HUES6 (cell line): ENCODE measurements at regions not wholly inside any gene's neighbourhood (a gene's known extent, or its start where the extent isn't known, plus 50 kb on each side); places are given as distances from the start of the nearest gene placed in this dataset.

Experiments
- H3K27ac ChIP-seq: 2 replicates; pipeline ENCODE4 v1.7.0; 2013; ENCODE audit warnings: low read depth, mild to moderate bottlenecking, low read length, inconsistent platforms
- H3K27me3 ChIP-seq: 2 replicates; pipeline ENCODE4 v1.6.1; 2013; ENCODE audit warnings: low read length; ENCODE audit not compliant: control insufficient read depth, insufficient read depth
- H3K36me3 ChIP-seq: 2 replicates; pipeline ENCODE4 v1.6.1; 2013; ENCODE audit warnings: low read length; ENCODE audit not compliant: control insufficient read depth, insufficient read depth
- H3K4me1 ChIP-seq: 2 replicates; pipeline ENCODE4 v1.6.1; 2013; ENCODE audit warnings: low read length; ENCODE audit not compliant: control insufficient read depth, insufficient read depth
- H3K4me3 ChIP-seq: 2 replicates; pipeline ENCODE4 v1.5.1; 2013; ENCODE audit warnings: low read depth, low read length
- H3K9ac ChIP-seq: one replicate; pipeline ENCODE4 v1.6.1; 2013; ENCODE audit warnings: mild to moderate bottlenecking, low read length
- H3K9me3 ChIP-seq: 2 replicates; pipeline ENCODE4 v1.6.1; 2013; ENCODE audit warnings: low read depth, low read length; ENCODE audit not compliant: control insufficient read depth, insufficient read depth

- no peak overlapping the region for H3K9ac ChIP-seq
- no peaks in the 10 kb centered on the region for H3K27me3 ChIP-seq
These were observed 1076.8 kb downstream of the PDHA2 start for GRCh38 chr4:96916711-96917110.

GRCh38 chr4:96936886-96937285, 1097.0 kb downstream of the PDHA2 start:
- Histone ChIP-seq H3K4me1 (no peaks in the 10 kb centered on the region), H3K9ac (no peak overlapping the region), H3K27me3 (no peaks in the 10 kb centered on the region), H3K4me3 (no peak overlapping the region), H3K36me3 (no peaks in the 10 kb centered on the region), H3K9me3 (no peaks in the 10 kb centered on the region), H3K27ac (no peak overlapping the region)

More at GRCh38 chr4:96916711-96917110, 1076.8 kb downstream of the PDHA2 start:
- Histone ChIP-seq H3K4me1 (no peaks in the 10 kb centered on the region), H3K9me3 (no peaks in the 10 kb centered on the region), H3K36me3 (no peaks in the 10 kb centered on the region), H3K4me3 (no peak overlapping the region), H3K27ac (no peak overlapping the region)

DNA sequence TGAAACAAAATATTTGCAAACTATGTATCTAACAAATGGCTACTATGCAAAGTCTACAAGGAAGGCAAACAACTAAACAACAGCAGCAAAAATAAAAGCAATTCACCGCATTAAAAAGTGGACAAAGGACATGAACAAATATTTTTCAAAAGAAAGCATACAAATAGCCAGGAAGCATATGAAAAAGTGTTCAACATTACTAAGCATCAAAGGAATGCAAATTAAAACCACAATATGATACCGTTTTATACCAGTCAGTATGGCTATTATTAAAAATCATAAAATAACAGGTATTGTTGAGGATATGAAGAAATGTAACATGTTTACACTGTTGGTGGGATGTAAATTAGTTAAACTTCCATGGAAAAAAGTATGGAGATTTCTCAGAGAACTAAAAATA, 1106.7 kb downstream of the PDHA2 start:
- Histone ChIP-seq H3K27me3 (no peaks in the 10 kb centered on the region), H3K9me3 (no peaks in the 10 kb centered on the region), H3K36me3 (no peaks in the 10 kb centered on the region), H3K9ac (no peak overlapping the region), H3K27ac (no peak overlapping the region), H3K4me3 (no peak overlapping the region), H3K4me1 (no peaks in the 10 kb centered on the region)

DNA sequence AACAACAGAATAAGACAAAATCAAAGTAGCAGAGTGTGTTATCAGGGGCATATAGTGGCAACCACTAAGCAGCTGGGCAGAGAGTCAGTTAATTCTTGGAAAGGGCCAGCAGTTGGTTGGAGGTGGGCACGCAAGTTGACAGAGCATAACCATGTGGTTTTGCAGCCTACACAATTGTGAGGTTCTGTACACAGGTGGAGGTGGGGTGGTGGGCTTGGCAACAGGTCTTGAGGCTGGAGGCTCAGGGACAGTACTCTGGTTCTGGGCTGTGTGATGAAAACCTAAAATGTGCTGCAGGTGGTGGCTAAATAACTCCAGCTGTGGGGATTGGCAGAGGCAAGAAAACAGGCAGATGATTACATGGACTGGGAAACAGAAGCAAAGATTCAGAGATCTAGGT, 1112.7 kb downstream of the PDHA2 start:
- Histone ChIP-seq H3K27ac (no peak overlapping the region), H3K9me3 (no peaks in the 10 kb centered on the region), H3K9ac (no peak overlapping the region), H3K36me3 (no peaks in the 10 kb centered on the region), H3K4me1 (no peaks in the 10 kb centered on the region), H3K4me3 (no peak overlapping the region), H3K27me3 (no peaks in the 10 kb centered on the region)

- no peak overlapping the region for H3K4me3 ChIP-seq
- no peaks in the 10 kb centered on the region for H3K9me3 ChIP-seq
- no peaks in the 10 kb centered on the region for H3K4me1 ChIP-seq
- no peaks in the 10 kb centered on the region for H3K27me3 ChIP-seq
- no peaks in the 10 kb centered on the region for H3K36me3 ChIP-seq
- no peak overlapping the region for H3K9ac ChIP-seq
- no peak overlapping the region for H3K27ac ChIP-seq
These were observed 1115.3 kb downstream of the PDHA2 start for GRCh38 chr4:96955226-96955625.

DNA sequence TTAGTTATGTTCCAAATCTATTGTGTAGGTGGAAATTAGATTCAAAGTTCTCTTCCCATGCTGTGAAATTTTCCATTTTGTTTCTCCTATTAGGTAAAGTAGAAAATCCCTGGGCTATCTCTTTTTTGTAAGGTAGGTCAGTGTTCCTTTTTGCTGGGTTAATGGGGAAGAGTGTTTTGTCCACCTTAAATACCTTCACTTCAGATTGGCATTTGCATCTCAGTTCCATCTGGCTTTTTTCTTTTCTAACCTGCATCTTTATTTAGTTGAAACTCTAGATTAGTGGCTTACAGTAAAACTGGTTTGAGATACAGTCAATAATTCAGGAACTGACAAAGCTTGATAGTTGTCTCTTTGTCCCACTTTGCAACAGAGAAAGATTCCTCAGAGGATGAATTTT, 1115.8 kb downstream of the PDHA2 start:
- H3K4me1 ChIP-seq = no peaks in the 10 kb centered on the region
- no peak overlapping the region for H3K27ac ChIP-seq
- no peaks in the 10 kb centered on the region for H3K36me3 ChIP-seq

GRCh38 chr4:96969455-96969854, 1129.6 kb downstream of the PDHA2 start:
- H3K4me3 ChIP-seq = no peak overlapping the region
- no peak overlapping the region for H3K27ac ChIP-seq
- H3K36me3 ChIP-seq = no peaks in the 10 kb centered on the region
- no peak overlapping the region for H3K9ac ChIP-seq
- H3K9me3 ChIP-seq = no peaks in the 10 kb centered on the region
- no peaks in the 10 kb centered on the region for H3K4me1 ChIP-seq
- H3K27me3 ChIP-seq = no peaks in the 10 kb centered on the region

More for the DNA sequence above, 1115.8 kb downstream of the PDHA2 start:
- Histone ChIP-seq H3K27me3 (no peaks in the 10 kb centered on the region), H3K9ac (no peak overlapping the region), H3K4me3 (no peak overlapping the region), H3K9me3 (no peaks in the 10 kb centered on the region)

GRCh38 chr4:96972920-96973319, 1133.0 kb downstream of the PDHA2 start:
- H3K27ac ChIP-seq = no peak overlapping the region
- no peaks in the 10 kb centered on the region for H3K36me3 ChIP-seq
- H3K9ac ChIP-seq = no peak overlapping the region
- H3K9me3 ChIP-seq = no peaks in the 10 kb centered on the region
- no peak overlapping the region for H3K4me3 ChIP-seq
- no peaks in the 10 kb centered on the region for H3K27me3 ChIP-seq
- H3K4me1 ChIP-seq = no peaks in the 10 kb centered on the region

GRCh38 chr4:96974295-96974694, 1134.4 kb downstream of the PDHA2 start:
- Histone ChIP-seq H3K36me3 (no peaks in the 10 kb centered on the region), H3K4me3 (no peak overlapping the region), H3K27ac (no peak overlapping the region), H3K9ac (no peak overlapping the region), H3K9me3 (no peaks in the 10 kb centered on the region), H3K27me3 (no peaks in the 10 kb centered on the region), H3K4me1 (no peaks in the 10 kb centered on the region)

DNA sequence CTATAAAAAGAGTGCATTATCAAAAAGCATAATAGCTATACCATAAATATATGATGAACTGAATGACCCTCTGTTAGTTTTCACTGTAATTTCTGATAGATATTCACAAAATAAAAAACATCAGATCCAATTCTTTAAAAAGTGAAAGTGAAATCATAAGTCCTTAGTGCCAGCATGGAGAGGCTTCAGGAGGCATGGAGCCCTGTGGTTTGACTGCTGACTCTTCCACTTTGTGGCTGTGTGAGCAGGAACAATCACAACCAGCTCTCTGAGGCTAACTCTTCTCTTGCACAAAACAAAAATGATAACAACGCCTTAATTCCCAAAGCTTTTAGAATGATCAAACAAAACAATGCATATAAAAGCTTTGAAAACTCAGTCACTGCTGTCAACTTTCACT, 1143.9 kb downstream of the PDHA2 start:
- Histone ChIP-seq H3K4me1 (no peaks in the 10 kb centered on the region), H3K36me3 (no peaks in the 10 kb centered on the region), H3K27ac (no peak overlapping the region), H3K27me3 (no peaks in the 10 kb centered on the region), H3K9ac (no peak overlapping the region), H3K9me3 (no peaks in the 10 kb centered on the region), H3K4me3 (no peak overlapping the region)

DNA sequence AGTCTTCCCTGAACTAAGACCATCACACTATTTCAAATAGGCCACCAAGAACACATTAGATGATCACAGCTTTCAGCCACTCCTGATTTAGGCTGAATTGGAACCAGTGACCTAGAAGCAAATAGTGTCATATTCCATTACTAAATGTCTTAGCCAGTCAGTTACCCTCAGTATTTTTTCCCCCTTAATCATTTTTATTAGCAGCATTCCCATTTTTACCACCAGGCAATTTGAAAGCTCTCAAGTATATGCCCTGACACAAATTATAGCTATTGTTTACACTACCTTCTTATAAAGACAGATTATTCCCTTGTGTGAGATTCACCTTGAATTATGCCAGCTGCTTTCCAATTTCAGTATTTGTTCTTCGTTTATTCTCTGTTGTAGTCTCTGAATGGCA, 1146.9 kb downstream of the PDHA2 start:
- H3K9ac ChIP-seq = no peak overlapping the region
- H3K4me1 ChIP-seq = 0 out of 2 replicates have a peak, but pooled peaks cover 5% of the 10 kb centered on the region
- H3K36me3 ChIP-seq = no peaks in the 10 kb centered on the region
- 0 out of 2 replicates have a peak, but pooled peaks cover 6% of the 10 kb centered on the region for H3K9me3 ChIP-seq
- H3K4me3 ChIP-seq = no peak overlapping the region
- H3K27ac ChIP-seq = no peak overlapping the region
- no peaks in the 10 kb centered on the region for H3K27me3 ChIP-seq

DNA sequence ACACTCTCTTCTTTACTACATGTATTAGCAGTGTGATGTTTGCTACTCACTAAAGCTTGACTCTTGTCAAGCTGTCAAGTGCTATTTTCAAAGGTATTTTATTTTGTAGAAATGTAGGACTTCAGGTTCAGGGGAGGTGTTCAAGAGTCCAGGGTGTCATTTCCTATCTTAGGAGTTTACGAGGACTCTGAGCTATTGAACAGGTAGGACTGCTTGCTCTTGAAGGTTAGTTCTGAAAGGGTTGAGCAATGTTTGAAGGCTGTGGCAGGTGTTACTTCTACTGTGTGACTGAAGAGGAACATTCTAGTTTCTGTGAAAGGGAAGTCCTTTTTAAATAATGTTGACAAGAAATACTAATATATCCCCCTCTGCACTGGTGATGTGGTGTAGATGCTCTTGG, 1151.2 kb downstream of the PDHA2 start:
- Histone ChIP-seq H3K36me3 (no peaks in the 10 kb centered on the region), H3K9ac (no peak overlapping the region), H3K4me3 (no peak overlapping the region), H3K27ac (no peak overlapping the region), H3K9me3 (0 out of 2 replicates have a peak, but pooled peaks cover 6% of the 10 kb centered on the region), H3K27me3 (no peaks in the 10 kb centered on the region), H3K4me1 (peaks cover 20% of the 10 kb centered on the region)
